DOHH2 (cell line): ENCODE measurements at regions not wholly inside any gene's neighbourhood (a gene's known extent, or its start where the extent isn't known, plus 50 kb on each side); places are given as distances from the start of the nearest gene placed in this dataset.
"Not testable (repeated sequence)": the region's sequence is repeated elsewhere in the genome, so short reads cannot be mapped to it uniquely, and the experiment has no call there.

Experiments used
- H3F3A ChIP-seq: fragments of 200-600 bp; sonication (generic), shearing (Covaris generic); 2 replicates; pipeline ENCODE4 v1.6.0; 2016; ENCODE audit warnings: antibody characterized with exemption, mild to moderate bottlenecking; ENCODE audit not compliant: control insufficient read depth, insufficient read depth
- H3K27ac ChIP-seq: fragments of 200-600 bp; sonication (generic); 2 replicates; pipeline ENCODE4 v1.5.1; 2014; ENCODE audit warnings: low read depth, mild to moderate bottlenecking, low read length, moderate library complexity
- H3K27me3 ChIP-seq: fragments of 200-600 bp; sonication (generic); 2 replicates; pipeline ENCODE4 v1.6.1; 2014; ENCODE audit warnings: mild to moderate bottlenecking, low read length, mixed read lengths; ENCODE audit not compliant: control insufficient read depth
- H3K36me3 ChIP-seq: fragments of 200-600 bp; sonication (generic); 2 replicates; pipeline ENCODE4 v1.6.1; 2014; ENCODE audit warnings: mild to moderate bottlenecking, low read length, moderate library complexity, mixed read lengths; ENCODE audit not compliant: control insufficient read depth
- H3K4me1 ChIP-seq: fragments of 200-600 bp; sonication (generic); 2 replicates; pipeline ENCODE4 v1.6.1; 2014; ENCODE audit warnings: mild to moderate bottlenecking, low read length, mixed read lengths; ENCODE audit not compliant: control insufficient read depth
- H3K4me2 ChIP-seq: fragments of 200-600 bp; sonication (generic); 2 replicates; pipeline ENCODE4 v1.6.0; 2014; ENCODE audit warnings: mild to moderate bottlenecking, low read length, moderate library complexity
- H3K4me3 ChIP-seq: fragments of 200-600 bp; sonication (generic); 2 replicates; pipeline ENCODE4 v1.5.1; 2014; ENCODE audit warnings: mild to moderate bottlenecking, low read length, mixed read lengths
- H3K79me2 ChIP-seq: fragments of 200-600 bp; sonication (generic); 2 replicates; pipeline ENCODE4 v1.6.1; 2014; ENCODE audit warnings: mild to moderate bottlenecking, low read length, mixed read lengths; ENCODE audit not compliant: control insufficient read depth
- H3K9me2 ChIP-seq: fragments of 200-600 bp; sonication (generic); replicated peaks from 2 replicates; pipeline ENCODE4 v1.6.1; 2014; ENCODE audit warnings: mild to moderate bottlenecking, low read length, mixed read lengths; ENCODE audit not compliant: control insufficient read depth
- H3K9me3 ChIP-seq: fragments of 200-600 bp; sonication (generic); 2 replicates; pipeline ENCODE4 v1.6.1; 2014; ENCODE audit warnings: antibody characterized with exemption, low read length, mixed read lengths; ENCODE audit not compliant: control insufficient read depth, insufficient read depth
- H4K20me1 ChIP-seq: fragments of 200-600 bp; sonication (generic); 2 replicates; pipeline ENCODE4 v1.6.0; 2014; ENCODE audit warnings: low read depth, mild to moderate bottlenecking, antibody characterized with exemption, low read length, moderate library complexity; ENCODE audit not compliant: control insufficient read depth, insufficient read depth
- EZH2phosphoT487 ChIP-seq: fragments of 200-600 bp; sonication (generic); IDR thresholded peaks from 2 replicates; pipeline ENCODE4 v1.6.1; 2017; ENCODE audit warnings: borderline replicate concordance, mild to moderate bottlenecking, antibody characterized with exemption, low read length, moderate library complexity, mixed read lengths
- TF ChIP-seq, protein P1 (sequence below): fragments of 200-600 bp; sonication (generic); IDR thresholded peaks from one replicate; pipeline ENCODE4 v1.5.1; 2014; ENCODE audit warnings: antibody characterized with exemption, mild to moderate bottlenecking, low read depth, low read length; ENCODE audit not compliant: poor library complexity, severe bottlenecking

- no peaks in the 10 kb centered on the region for H3F3A ChIP-seq
- H3K4me1 ChIP-seq, result peaks cover 3% of the 10 kb centered on the region; the same call in 1 of the 2 replicates
- no peak overlapping the region for H3K4me3 ChIP-seq
- H3K9me3 ChIP-seq, result peaks cover 7% of the 10 kb centered on the region; the same call in 1 of the 2 replicates
- no peaks in the 10 kb centered on the region for H4K20me1 ChIP-seq
- no peaks in the 10 kb centered on the region for H3K27me3 ChIP-seq
- no peaks in the 10 kb centered on the region for H3K36me3 ChIP-seq
- TF ChIP-seq, protein P1, sequence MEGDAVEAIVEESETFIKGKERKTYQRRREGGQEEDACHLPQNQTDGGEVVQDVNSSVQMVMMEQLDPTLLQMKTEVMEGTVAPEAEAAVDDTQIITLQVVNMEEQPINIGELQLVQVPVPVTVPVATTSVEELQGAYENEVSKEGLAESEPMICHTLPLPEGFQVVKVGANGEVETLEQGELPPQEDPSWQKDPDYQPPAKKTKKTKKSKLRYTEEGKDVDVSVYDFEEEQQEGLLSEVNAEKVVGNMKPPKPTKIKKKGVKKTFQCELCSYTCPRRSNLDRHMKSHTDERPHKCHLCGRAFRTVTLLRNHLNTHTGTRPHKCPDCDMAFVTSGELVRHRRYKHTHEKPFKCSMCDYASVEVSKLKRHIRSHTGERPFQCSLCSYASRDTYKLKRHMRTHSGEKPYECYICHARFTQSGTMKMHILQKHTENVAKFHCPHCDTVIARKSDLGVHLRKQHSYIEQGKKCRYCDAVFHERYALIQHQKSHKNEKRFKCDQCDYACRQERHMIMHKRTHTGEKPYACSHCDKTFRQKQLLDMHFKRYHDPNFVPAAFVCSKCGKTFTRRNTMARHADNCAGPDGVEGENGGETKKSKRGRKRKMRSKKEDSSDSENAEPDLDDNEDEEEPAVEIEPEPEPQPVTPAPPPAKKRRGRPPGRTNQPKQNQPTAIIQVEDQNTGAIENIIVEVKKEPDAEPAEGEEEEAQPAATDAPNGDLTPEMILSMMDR, result no peak
- no peak for TF ChIP-seq EZH2phosphoT487
- H3K9me2 ChIP-seq, result no peaks in the 10 kb centered on the region
- no peaks in the 10 kb centered on the region for H3K79me2 ChIP-seq
- no peak overlapping the region for H3K4me2 ChIP-seq
- no peak overlapping the region for H3K27ac ChIP-seq
Measured at GRCh38 chr3:101913168-101913567, 63.9 kb downstream of the NFKBIZ start.

GRCh38 chr3:101917761-101918160 lies 68.4 kb downstream of the NFKBIZ start:
- not testable (repeated sequence) for H3K4me1 ChIP-seq

GRCh38 chr3:101922151-101922725 lies 72.9 kb downstream of the NFKBIZ start:
- H3K27me3 ChIP-seq, H3K36me3 ChIP-seq, H3K4me3 ChIP-seq, H3F3A ChIP-seq, H3K79me2 ChIP-seq, H3K27ac ChIP-seq, H4K20me1 ChIP-seq, H3K9me2 ChIP-seq, H3K9me3 ChIP-seq, H3K4me1 ChIP-seq, H3K4me2 ChIP-seq: not testable (repeated sequence)

More at GRCh38 chr3:101917761-101918160, 68.4 kb downstream of the NFKBIZ start:
- not testable (repeated sequence) for H3K9me3 ChIP-seq, H3F3A ChIP-seq, H3K4me2 ChIP-seq, H4K20me1 ChIP-seq, H3K36me3 ChIP-seq, H3K79me2 ChIP-seq, H3K27ac ChIP-seq, H3K4me3 ChIP-seq, H3K27me3 ChIP-seq, H3K9me2 ChIP-seq

- not testable (repeated sequence) for H3K9me2 ChIP-seq, H3K36me3 ChIP-seq, H3K4me1 ChIP-seq, H4K20me1 ChIP-seq, H3F3A ChIP-seq, H3K4me3 ChIP-seq, H3K79me2 ChIP-seq, H3K9me3 ChIP-seq, H3K27ac ChIP-seq, H3K4me2 ChIP-seq, H3K27me3 ChIP-seq
Measured at GRCh38 chr3:101924621-101925020, 75.3 kb downstream of the NFKBIZ start.

DNA sequence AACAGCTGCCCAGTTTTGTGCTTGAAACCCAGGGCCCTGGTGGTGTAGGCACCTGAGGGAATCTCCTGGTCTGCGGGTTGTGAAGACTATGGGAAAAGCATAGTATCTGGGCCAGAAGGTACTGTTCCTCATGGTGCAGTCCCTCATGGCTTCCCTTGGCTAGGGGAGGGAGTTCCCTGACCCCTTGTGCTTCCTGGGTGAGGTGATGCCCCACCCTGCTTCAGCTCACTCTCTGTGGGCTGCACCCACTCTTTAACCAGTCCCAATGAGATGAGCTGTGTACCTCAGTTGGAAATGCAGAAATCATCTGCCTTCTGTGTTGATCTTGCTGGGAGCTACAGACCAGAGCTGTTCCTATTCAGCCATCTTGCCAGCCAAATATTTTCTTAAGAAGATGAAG lies 75.8 kb downstream of the NFKBIZ start:
- not testable (repeated sequence) for H3K4me2 ChIP-seq, H3K27me3 ChIP-seq, H3K4me3 ChIP-seq, H3K9me2 ChIP-seq, H3K4me1 ChIP-seq, H3K27ac ChIP-seq, H3K36me3 ChIP-seq, H3K79me2 ChIP-seq, H4K20me1 ChIP-seq, H3K9me3 ChIP-seq, H3F3A ChIP-seq
